SK-N-SH (cell line): ENCODE measurements at regions not wholly inside any gene's neighbourhood (a gene's known extent, or its start where the extent isn't known, plus 50 kb on each side); places are given as distances from the start of the nearest gene placed in this dataset.

Experiments
- CTCF ChIA-PET: fragments of 300-600, 350-600 bp; formaldehyde crosslinking; extraction: SDS; loops from one replicate; lab custom pipeline; 2021; lab: Yijun Ruan, JAX
- POLR2A ChIA-PET: fragments of 350-600 bp; sonication (Branson Sonifier 250); formaldehyde crosslinking; extraction: SDS; loops from one replicate; lab custom pipeline; 2020; ENCODE audit warnings: antibody characterized with exemption, inconsistent platforms; lab: Yijun Ruan, JAX
- DNase-seq: peaks from one replicate; pipeline ENCODE4 v3.0.0; 2012
- H2AFZ ChIP-seq: fragments of 200-600 bp; sonication (generic); 2 replicates; pipeline ENCODE4 v1.8.1; 2016; ENCODE audit warnings: antibody characterized with exemption, mild to moderate bottlenecking, low read depth
- H3F3A ChIP-seq: fragments of 200-600 bp; sonication (generic); replicated peaks from 2 replicates; pipeline ENCODE3; 2016; ENCODE audit warnings: antibody characterized with exemption, mild to moderate bottlenecking; ENCODE audit not compliant: insufficient read depth
- H3K27ac ChIP-seq, 2 experiments: fragments of 200-500 bp in 1 of 2; fragments of 200-600 bp in 1 of 2; sonication (Bioruptor generic) in 1 of 2; sonication (generic), shearing (Covaris generic) in 1 of 2; 2 replicates each; pipeline versions ENCODE4 v1.5.1 to v1.6.1; 2014 to 2016; ENCODE audit warnings: low read depth in 2 of 2, inconsistent platforms in 1 of 2, low read length in 1 of 2, mild to moderate bottlenecking in 1 of 2, mixed read lengths in 1 of 2
- H3K27me3 ChIP-seq: fragments of 200-600 bp; sonication (generic), shearing (Covaris generic); 2 replicates; pipeline ENCODE4 v1.6.1; 2016; ENCODE audit warnings: mixed run types; ENCODE audit not compliant: insufficient read depth
- H3K36me3 ChIP-seq, 2 experiments: fragments of 200-500 bp in 1 of 2; fragments of 200-600 bp in 1 of 2; sonication (Bioruptor generic) in 1 of 2; sonication (generic) in 1 of 2; replicated peaks in 1 of 2; 2 replicates each; pipeline versions ENCODE3 to v1.5.1; 2014 to 2016; ENCODE audit warnings: low read length in 1 of 2, mild to moderate bottlenecking in 1 of 2; ENCODE audit not compliant: insufficient read depth in 2 of 2, control insufficient read depth in 1 of 2
- H3K4me1 ChIP-seq, 2 experiments: fragments of 200-500 bp in 1 of 2; fragments of 200-600 bp in 1 of 2; sonication (Bioruptor generic) in 1 of 2; sonication (generic), shearing (Covaris generic) in 1 of 2; 2 replicates each; pipeline versions ENCODE4 v1.5.1 to v1.6.1; 2014 to 2016; ENCODE audit warnings: low read depth in 1 of 2, low read length in 1 of 2, mixed run types in 1 of 2; ENCODE audit not compliant: insufficient read depth in 2 of 2, control insufficient read depth in 1 of 2
- H3K4me2 ChIP-seq: fragments of 200-600 bp; sonication (generic), shearing (Covaris generic); 2 replicates; pipeline ENCODE4 v1.6.1; 2017; ENCODE audit warnings: mixed run types
- H3K4me3 ChIP-seq, 2 experiments: fragments of 200-500 bp in 1 of 2; fragments of 200-600 bp in 1 of 2; sonication (Bioruptor generic) in 1 of 2; sonication (generic), shearing (Covaris generic) in 1 of 2; 2 replicates each; pipeline versions ENCODE4 v1.5.1 to v1.8.1; 2014 to 2016; ENCODE audit warnings: low read depth in 2 of 2, inconsistent platforms in 1 of 2, low read length in 1 of 2, mild to moderate bottlenecking in 1 of 2, mixed read lengths in 1 of 2, moderate library complexity in 1 of 2
- H3K79me2 ChIP-seq: fragments of 200-600 bp; sonication (generic); 2 replicates; pipeline ENCODE4 v1.8.1; 2017; ENCODE audit warnings: mild to moderate bottlenecking; ENCODE audit not compliant: insufficient read depth
- H3K9ac ChIP-seq: fragments of 200-600 bp; sonication (generic); 2 replicates; pipeline ENCODE4 v1.6.1; 2017; ENCODE audit warnings: mixed run types
- H3K9me2 ChIP-seq: fragments of 200-600 bp; sonication (generic); 2 replicates; pipeline ENCODE4 v1.6.1; 2017; ENCODE audit warnings: mixed run types
- H3K9me3 ChIP-seq: fragments of 200-600 bp; sonication (generic); 2 replicates; pipeline ENCODE4 v1.6.1; 2017; ENCODE audit warnings: mixed run types, mild to moderate bottlenecking, moderate library complexity
- H4K20me1 ChIP-seq: fragments of 200-600 bp; sonication (generic); 2 replicates; pipeline ENCODE4 v1.6.1; 2017; ENCODE audit warnings: mild to moderate bottlenecking, mixed run types; ENCODE audit not compliant: insufficient read depth
- CHD2 ChIP-seq: fragments of 150-350 bp; IDR thresholded peaks from 2 replicates; pipeline ENCODE4 v1.6.1; 2018; ENCODE audit warnings: low read length; ENCODE audit not compliant: partially characterized antibody
- EZH2phosphoT487 ChIP-seq: fragments of 200-600 bp; sonication (generic); IDR thresholded peaks from 2 replicates; pipeline ENCODE4 v1.6.1; 2017; ENCODE audit warnings: low read depth, mixed run types, mild to moderate bottlenecking, antibody characterized with exemption, moderate library complexity, borderline replicate concordance
- FOSL2 ChIP-seq: IDR thresholded peaks from 2 replicates; pipeline ENCODE4 v1.4.0; 2012; ENCODE audit warnings: low read depth, mild to moderate bottlenecking, moderate library complexity, borderline replicate concordance
- FOXJ3 ChIP-seq: sonication (generic); formaldehyde crosslinking; IDR thresholded peaks from 2 replicates; pipeline ENCODE4 v1.5.1; 2020; ENCODE audit warnings: mild to moderate bottlenecking, missing genetic modification reagents
- FOXM1 ChIP-seq: IDR thresholded peaks from 2 replicates; pipeline ENCODE4 v1.4.0; 2012; ENCODE audit warnings: low read depth, mild to moderate bottlenecking
- GATA2 ChIP-seq: sonication (generic); formaldehyde crosslinking; IDR thresholded peaks from 2 replicates; pipeline ENCODE4 v1.5.0; 2020; ENCODE audit warnings: mild to moderate bottlenecking, missing genetic modification reagents
- IRF3 ChIP-seq: fragments of 150-350 bp; IDR thresholded peaks from 2 replicates; pipeline ENCODE4 v1.6.1; 2016; ENCODE audit warnings: mild to moderate bottlenecking, low read depth, low read length
- JUND ChIP-seq: IDR thresholded peaks from 2 replicates; pipeline ENCODE4 v1.4.0; 2012
- MAX ChIP-seq: IDR thresholded peaks from 2 replicates; pipeline ENCODE4 v1.4.0; 2012; ENCODE audit warnings: low read depth
- MEF2A ChIP-seq: IDR thresholded peaks from 2 replicates; pipeline ENCODE4 v1.4.0; 2012; ENCODE audit warnings: low read depth, borderline replicate concordance
- MXI1 ChIP-seq: IDR thresholded peaks from 2 replicates; pipeline ENCODE4 v1.6.1; 2012; ENCODE audit warnings: mild to moderate bottlenecking, low read depth, low read length, improper control_type of control experiment
- NFIC ChIP-seq: IDR thresholded peaks from 2 replicates; pipeline ENCODE4 v1.4.0; 2012; ENCODE audit warnings: borderline replicate concordance
- NRF1 ChIP-seq: IDR thresholded peaks from 2 replicates; pipeline ENCODE4 v1.6.1; 2012; ENCODE audit warnings: low read depth, mild to moderate bottlenecking, low read length
- PBX3 ChIP-seq: IDR thresholded peaks from 2 replicates; pipeline ENCODE4; 2012
- POLR2AphosphoS5 ChIP-seq: IDR thresholded peaks from 2 replicates; pipeline ENCODE4 v1.6.1; 2012; ENCODE audit warnings: low read depth, low read length
- RAD21 ChIP-seq: IDR thresholded peaks from 2 replicates; pipeline ENCODE4 v1.6.1; 2012; ENCODE audit warnings: mild to moderate bottlenecking, low read length
- RCOR1 ChIP-seq: fragments of 150-350 bp; IDR thresholded peaks from 2 replicates; pipeline ENCODE4 v1.6.1; 2017; ENCODE audit warnings: antibody characterized with exemption, low read length
- RFX5 ChIP-seq: IDR thresholded peaks from 2 replicates; pipeline ENCODE4 v1.6.1; 2012; ENCODE audit warnings: mild to moderate bottlenecking, improper control_type of control experiment, low read length
- RXRA ChIP-seq: IDR thresholded peaks from 2 replicates; pipeline ENCODE4 v1.4.0; 2012; ENCODE audit warnings: low read depth, mild to moderate bottlenecking, borderline replicate concordance
- TCF12 ChIP-seq: IDR thresholded peaks from 2 replicates; pipeline ENCODE4 v1.4.0; 2012
- TEAD4 ChIP-seq: IDR thresholded peaks from 2 replicates; pipeline ENCODE4 v1.4.0; 2012; ENCODE audit warnings: mild to moderate bottlenecking, borderline replicate concordance; ENCODE audit not compliant: insufficient read depth
- USF2 ChIP-seq: fragments of 150-350 bp; IDR thresholded peaks from 2 replicates; pipeline ENCODE4 v1.6.1; 2017; ENCODE audit warnings: antibody characterized with exemption, low read length, low read depth, borderline replicate concordance
- ZBTB33 ChIP-seq: IDR thresholded peaks from 2 replicates; pipeline ENCODE4 v1.4.0; 2012; ENCODE audit warnings: low read depth, borderline replicate concordance
- WGBS: methylation state at CpG from one replicate; pipeline ENCODE4 v1.1.6; 2017; ENCODE audit warnings: low lambda C conversion rate; 5-methylcytosine and 5-hydroxymethylcytosine counted together

- Histone ChIP-seq H3K27ac (no peak overlapping the region), H3K27me3 (no peaks in the 10 kb centered on the region; the same call in 1 of the 2 replicates), H3K4me1 (no peaks in the 10 kb centered on the region), H4K20me1 (no peaks in the 10 kb centered on the region), H2AFZ (no peak overlapping the region), H3K9ac (no peak overlapping the region), H3K36me3 (no peaks in the 10 kb centered on the region), H3K4me3 (no peak overlapping the region), H3K9me3 (no peaks in the 10 kb centered on the region), H3K79me2 (no peaks in the 10 kb centered on the region), H3K9me2 (no peaks in the 10 kb centered on the region), H3F3A (no peaks in the 10 kb centered on the region), H3K4me2 (no peak overlapping the region)
- POLR2A ChIA-PET, result no interaction called here
- no peak for DNase-seq
- CTCF ChIA-PET, result no interaction called here
- WGBS, result 83% methylated on average over 2 of the region's 2 CpGs
- TF ChIP-seq NFIC (no peak), PBX3 (no peak), GATA2 (CRISPR knock-in tag) (no peak), FOXM1 (no peak), TCF12 (no peak), RXRA (no peak), IRF3 (no peak), FOXJ3 (CRISPR knock-in tag) (no peak), EZH2phosphoT487 (no peak), CHD2 (no peak)
Observed at GRCh38 chr15:73001840-73002239, 50.4 kb upstream of the NEO1 start.

- Histone ChIP-seq H3K79me2 (no peaks in the 10 kb centered on the region), H2AFZ (no peak overlapping the region), H3K4me3 (no peak overlapping the region), H3K9me3 (no peaks in the 10 kb centered on the region), H3K9ac (no peak overlapping the region), H3K36me3 (no peaks in the 10 kb centered on the region), H3K27ac (no peak overlapping the region), H3K4me2 (no peak overlapping the region), H3F3A (no peaks in the 10 kb centered on the region), H4K20me1 (no peaks in the 10 kb centered on the region), H3K9me2 (no peaks in the 10 kb centered on the region), H3K27me3 (no peaks in the 10 kb centered on the region; the same call in 1 of the 2 replicates), H3K4me1 (no peaks in the 10 kb centered on the region)
- no peak for DNase-seq
- WGBS, result 55% methylated on average over 4 of the region's 4 CpGs
- CTCF ChIA-PET, result interaction anchor here (1.4 kb wide), 1 partner anchor 278 kb away, joined by 3 read pairs; no protein-coding TSS in a partner anchor
- POLR2A ChIA-PET, result no interaction called here
- no peak for TF ChIP-seq TEAD4
- TF ChIP-seq MEF2A, result no peak
- TF ChIP-seq NRF1, result no peak
- no peak for TF ChIP-seq RCOR1
- TF ChIP-seq MAX, result no peak
- TF ChIP-seq EZH2phosphoT487, result no peak
- no peak for TF ChIP-seq ZBTB33
- TF ChIP-seq USF2, result no peak
- TF ChIP-seq FOSL2, result no peak
- TF ChIP-seq JUND, result no peak
- TF ChIP-seq RFX5, result no peak
- no peak for TF ChIP-seq POLR2AphosphoS5
- no peak for TF ChIP-seq MXI1
- no peak for TF ChIP-seq RXRA
- no peak for TF ChIP-seq IRF3
- TF ChIP-seq CHD2, result no peak
- no peak for TF ChIP-seq RAD21
Observed at GRCh38 chr15:73000293-73000692, 52.0 kb upstream of the NEO1 start.
